Neuronal stem cell (in vitro differentiated cells): ENCODE measurements at regions not wholly inside any gene's neighbourhood (a gene's known extent, or its start where the extent isn't known, plus 50 kb on each side); places are given as distances from the start of the nearest gene placed in this dataset.

Experiments
- DNase-seq: peaks from one replicate; pipeline ENCODE4 v3.0.0-alpha.2; 2013; ENCODE audit warnings: low spot score
- H2AFZ ChIP-seq: one replicate; pipeline ENCODE4 v1.6.1; 2013; ENCODE audit warnings: mild to moderate bottlenecking, low read length, inconsistent platforms
- H2AK5ac ChIP-seq: 2 replicates; pipeline ENCODE4 v1.6.1; 2013; ENCODE audit warnings: low read depth, mild to moderate bottlenecking, inconsistent platforms, low read length, moderate library complexity, mixed read lengths
- H2BK120ac ChIP-seq: 2 replicates; pipeline ENCODE4 v1.6.1; 2013; ENCODE audit warnings: low read depth, mild to moderate bottlenecking, inconsistent platforms, low read length, moderate library complexity, mixed read lengths
- H2BK12ac ChIP-seq: one replicate; pipeline ENCODE4 v1.6.1; 2013; ENCODE audit warnings: low read length, inconsistent platforms
- H2BK15ac ChIP-seq: 2 replicates; pipeline ENCODE4 v1.6.1; 2013; ENCODE audit warnings: mild to moderate bottlenecking, low read length, inconsistent platforms, mixed read lengths
- H2BK5ac ChIP-seq: one replicate; pipeline ENCODE4 v1.6.1; 2013; ENCODE audit warnings: inconsistent platforms, mild to moderate bottlenecking, low read length, moderate library complexity
- H3K14ac ChIP-seq: one replicate; pipeline ENCODE4 v1.6.1; 2013; ENCODE audit warnings: low read length, inconsistent platforms
- H3K18ac ChIP-seq: 2 replicates; pipeline ENCODE4 v1.6.1; 2013; ENCODE audit warnings: low read length, inconsistent platforms
- H3K23ac ChIP-seq: 2 replicates; pipeline ENCODE4 v1.6.1; 2013; ENCODE audit warnings: low read depth, mild to moderate bottlenecking, mixed read lengths, low read length, inconsistent platforms; ENCODE audit not compliant: poor library complexity
- H3K27ac ChIP-seq: replicated peaks from 3 replicates; pipeline ENCODE4 v1.5.1; 2013; ENCODE audit warnings: low read length, inconsistent platforms
- H3K27me3 ChIP-seq, 3 experiments: 2 replicates each; pipeline ENCODE4 v1.6.1; 2013; ENCODE audit warnings: low read length in 3 of 3, mild to moderate bottlenecking in 2 of 3, inconsistent platforms in 1 of 3, low read depth in 1 of 3, mixed read lengths in 1 of 3, moderate library complexity in 1 of 3; ENCODE audit not compliant: control insufficient read depth in 3 of 3, insufficient read depth in 3 of 3
- H3K36me3 ChIP-seq, 2 donors: replicated peaks in 1 of 2; 2 replicates each; pipeline ENCODE4 v1.6.1; 2013; ENCODE audit warnings: low read length in 2 of 2; ENCODE audit not compliant: control insufficient read depth in 2 of 2, insufficient read depth in 2 of 2
- H3K4ac ChIP-seq: 2 replicates; pipeline ENCODE4 v1.6.1; 2013; ENCODE audit warnings: inconsistent platforms, mild to moderate bottlenecking, low read length, moderate library complexity
- H3K4me1 ChIP-seq, 2 donors: 1 replicate in 1 of 2; 2 replicates in 1 of 2; pipeline ENCODE4 v1.6.1; 2013; ENCODE audit warnings: low read length in 2 of 2, low read depth in 1 of 2; ENCODE audit not compliant: control insufficient read depth in 2 of 2, insufficient read depth in 1 of 2
- H3K4me2 ChIP-seq: one replicate; pipeline ENCODE4 v1.6.1; 2013; ENCODE audit warnings: mild to moderate bottlenecking, low read length, inconsistent platforms; ENCODE audit not compliant: insufficient read depth, poor library complexity, severe bottlenecking
- H3K4me3 ChIP-seq, 2 donors: 2 replicates each; pipeline ENCODE4 v1.5.1; 2013; ENCODE audit warnings: low read length in 2 of 2, mild to moderate bottlenecking in 2 of 2, inconsistent platforms in 1 of 2, moderate library complexity in 1 of 2
- H3K79me1 ChIP-seq: one replicate; pipeline ENCODE4 v1.6.1; 2013; ENCODE audit warnings: low read depth, mild to moderate bottlenecking, inconsistent platforms, low read length, moderate library complexity
- H3K9ac ChIP-seq: one replicate; pipeline ENCODE4 v1.6.1; 2013; ENCODE audit warnings: mild to moderate bottlenecking, low read depth, low read length, inconsistent platforms; ENCODE audit not compliant: poor library complexity
- H3K9me3 ChIP-seq, 2 donors: replicated peaks in 1 of 2; 2 replicates each; pipeline versions ENCODE3 to v1.6.1; 2013; ENCODE audit warnings: low read length in 2 of 2, mild to moderate bottlenecking in 2 of 2, inconsistent platforms in 1 of 2, low read depth in 1 of 2, mixed read lengths in 1 of 2, moderate library complexity in 1 of 2; ENCODE audit not compliant: control insufficient read depth in 2 of 2, insufficient read depth in 1 of 2
- H4K8ac ChIP-seq: one replicate; pipeline ENCODE4 v1.6.1; 2013; ENCODE audit warnings: low read depth, mild to moderate bottlenecking, inconsistent platforms, low read length, moderate library complexity
- H4K91ac ChIP-seq: one replicate; pipeline ENCODE4 v1.6.1; 2013; ENCODE audit warnings: low read length, low read depth, mild to moderate bottlenecking, inconsistent platforms; ENCODE audit not compliant: poor library complexity
- WGBS, 2 donors: extraction: QIAGEN DNeasy Blood & Tissue Kit; methylation state at CpG; one replicate each; pipeline ENCODE4 v1.1.7; 2013; ENCODE audit warnings: missing lambda C conversion rate in 2 of 2, mixed read lengths in 1 of 2; ENCODE audit not compliant: insufficient read length in 2 of 2, insufficient replicate concordance in 1 of 2; ENCODE audit errors: extremely low coverage in 2 of 2; 5-methylcytosine and 5-hydroxymethylcytosine counted together

DNA sequence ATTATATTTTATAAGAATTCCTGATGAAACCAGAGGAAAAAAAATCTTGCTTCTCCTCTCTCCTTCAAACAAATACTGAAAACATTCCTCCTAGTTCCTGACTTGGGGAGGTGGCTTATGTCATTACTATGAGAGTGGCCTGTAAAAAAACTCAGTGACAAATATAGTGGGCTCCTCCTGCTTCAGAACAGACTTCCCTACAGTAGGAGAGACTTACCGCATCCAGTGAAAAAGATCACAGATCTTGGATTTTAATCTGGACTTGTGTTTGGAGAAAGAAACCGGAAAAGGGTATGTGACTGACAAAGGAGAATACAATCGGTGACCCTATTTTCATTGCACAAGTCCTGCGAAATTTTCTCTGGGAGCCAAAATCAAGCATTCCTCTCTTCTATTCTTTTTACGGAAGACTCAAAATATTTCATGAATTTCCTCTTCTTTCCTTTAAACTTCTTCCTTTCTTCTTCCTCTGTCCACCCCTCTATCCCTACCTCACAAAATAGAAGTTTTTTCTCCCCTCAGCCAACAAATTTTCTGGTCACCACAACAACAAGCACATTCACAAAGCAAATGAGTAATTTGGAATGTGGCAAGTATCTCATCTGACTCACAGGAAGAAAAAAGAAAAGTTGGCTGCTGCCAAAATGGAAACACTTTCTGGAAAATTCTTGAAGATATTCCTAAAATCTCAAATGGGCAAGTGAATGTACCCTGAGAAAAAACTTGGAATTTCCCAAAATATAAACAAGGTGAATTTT lies 185.1 kb upstream of the CDKN3 start:
- Histone ChIP-seq H3K9me3 (peaks cover 2 to 4% of the 10 kb centered on the region in 2 donors), H3K27me3 (peaks cover 0 to 2% (median 0%) of the 10 kb centered on the region in 3 experiments), H2BK12ac (no peak overlapping the region), H2BK120ac (no peak overlapping the region), H3K23ac (no peak overlapping the region), H2BK5ac (no peak overlapping the region), H3K79me1 (no peaks in the 10 kb centered on the region), H4K8ac (no peak overlapping the region), H3K4ac (no peak overlapping the region), H2AFZ (peak overlapping the region; percentile 47), H4K91ac (no peak overlapping the region), H3K9ac (no peak overlapping the region), H3K36me3 (no peaks in the 10 kb centered on the region), H3K27ac (no peak overlapping the region), H3K4me2 (no peak overlapping the region), H3K18ac (no peak overlapping the region), H3K4me3 (no peak overlapping the region), H3K14ac (no peak overlapping the region), H2BK15ac (no peak overlapping the region), H2AK5ac (no peak overlapping the region), H3K4me1 (peaks cover 0 to 3% of the 10 kb centered on the region in 2 donors)
- no peak for DNase-seq
- no CpG with 5 or more reads among the region's 5 CpGs for whole genome bisulfite sequencing, 2 donors

DNA sequence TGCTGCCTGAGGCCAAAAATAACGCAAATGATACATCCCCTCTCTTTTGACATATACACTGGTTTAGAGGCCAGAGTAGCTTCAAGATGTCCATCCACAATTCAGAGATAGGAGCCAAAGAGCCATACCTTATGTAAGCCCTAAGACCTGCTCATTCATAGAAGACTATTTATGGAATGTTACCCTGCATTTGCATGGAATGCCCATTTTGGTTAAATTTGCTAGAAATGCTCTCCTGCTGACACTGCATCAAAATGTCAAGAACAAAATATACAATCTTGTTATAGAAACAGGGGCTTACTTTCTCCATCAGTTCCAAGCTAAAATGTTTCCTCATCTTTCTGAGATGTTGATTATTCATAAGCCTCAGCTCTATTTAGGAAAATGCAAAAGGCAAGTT lies 183.3 kb upstream of the CDKN3 start:
- no peak overlapping the region for H2AK5ac ChIP-seq

DNA sequence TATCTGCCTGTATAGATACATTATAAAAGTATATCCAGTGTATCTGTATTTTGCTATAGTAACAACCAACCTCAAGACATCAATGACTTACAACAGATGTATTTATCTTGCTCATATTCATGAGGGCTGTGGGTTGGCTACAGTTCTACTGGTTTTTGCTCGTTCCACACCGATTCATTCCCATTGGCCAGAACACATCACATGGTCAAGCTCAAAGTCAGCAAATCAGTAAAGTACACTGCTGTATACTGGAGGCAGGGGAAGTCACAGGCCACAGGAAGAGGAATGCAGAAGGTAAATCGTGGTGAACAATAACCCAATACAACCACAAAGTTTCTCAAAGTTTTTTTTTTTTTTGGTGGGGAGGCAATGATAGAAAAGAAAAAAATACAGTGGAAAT lies 180.0 kb upstream of the CDKN3 start:
- Histone ChIP-seq H3K18ac (no peak overlapping the region), H3K27me3 (peaks cover 0 to 23% (median 0%) of the 10 kb centered on the region in 3 experiments), H2BK5ac (no peak overlapping the region), H3K27ac (no peak overlapping the region), H3K23ac (no peak overlapping the region), H2AFZ (no peak overlapping the region), H3K36me3 (no peaks in the 10 kb centered on the region), H3K4me1 (peaks cover 10 to 16% of the 10 kb centered on the region in 2 donors), H3K4me2 (no peak overlapping the region), H4K8ac (no peak overlapping the region), H3K4ac (no peak overlapping the region), H2AK5ac (no peak overlapping the region), H3K9me3 (peaks cover 2 to 4% of the 10 kb centered on the region in 2 donors), H2BK12ac (no peak overlapping the region), H3K9ac (no peak overlapping the region), H4K91ac (no peak overlapping the region), H2BK120ac (no peak overlapping the region), H2BK15ac (no peak overlapping the region), H3K14ac (no peak overlapping the region), H3K4me3 (no peak overlapping the region), H3K79me1 (no peaks in the 10 kb centered on the region)
- no CpG with 5 or more reads among the region's 3 CpGs for WGBS, 2 donors
- DNase-seq, result no peak

More for the DNA sequence above, 183.3 kb upstream of the CDKN3 start:
- Histone ChIP-seq H2AFZ (no peak overlapping the region), H3K9ac (no peak overlapping the region), H2BK120ac (no peak overlapping the region), H3K18ac (no peak overlapping the region), H3K9me3 (peaks cover 2 to 4% of the 10 kb centered on the region in 2 donors), H2BK12ac (no peak overlapping the region), H3K36me3 (no peaks in the 10 kb centered on the region), H3K79me1 (no peaks in the 10 kb centered on the region), H3K4ac (no peak overlapping the region), H3K27ac (no peak overlapping the region), H3K4me1 (peaks cover 0 to 3% of the 10 kb centered on the region in 2 donors), H3K4me2 (no peak overlapping the region), H2BK15ac (no peak overlapping the region), H3K27me3 (peaks cover 0 to under 1% (median 0%) of the 10 kb centered on the region in 3 experiments), H3K4me3 (no peak overlapping the region), H3K23ac (no peak overlapping the region), H4K8ac (no peak overlapping the region), H3K14ac (no peak overlapping the region), H2BK5ac (no peak overlapping the region), H4K91ac (no peak overlapping the region)
- no CpG with 5 or more reads among the region's 1 CpG for WGBS, 2 donors
- no peak for DNase-seq

DNA sequence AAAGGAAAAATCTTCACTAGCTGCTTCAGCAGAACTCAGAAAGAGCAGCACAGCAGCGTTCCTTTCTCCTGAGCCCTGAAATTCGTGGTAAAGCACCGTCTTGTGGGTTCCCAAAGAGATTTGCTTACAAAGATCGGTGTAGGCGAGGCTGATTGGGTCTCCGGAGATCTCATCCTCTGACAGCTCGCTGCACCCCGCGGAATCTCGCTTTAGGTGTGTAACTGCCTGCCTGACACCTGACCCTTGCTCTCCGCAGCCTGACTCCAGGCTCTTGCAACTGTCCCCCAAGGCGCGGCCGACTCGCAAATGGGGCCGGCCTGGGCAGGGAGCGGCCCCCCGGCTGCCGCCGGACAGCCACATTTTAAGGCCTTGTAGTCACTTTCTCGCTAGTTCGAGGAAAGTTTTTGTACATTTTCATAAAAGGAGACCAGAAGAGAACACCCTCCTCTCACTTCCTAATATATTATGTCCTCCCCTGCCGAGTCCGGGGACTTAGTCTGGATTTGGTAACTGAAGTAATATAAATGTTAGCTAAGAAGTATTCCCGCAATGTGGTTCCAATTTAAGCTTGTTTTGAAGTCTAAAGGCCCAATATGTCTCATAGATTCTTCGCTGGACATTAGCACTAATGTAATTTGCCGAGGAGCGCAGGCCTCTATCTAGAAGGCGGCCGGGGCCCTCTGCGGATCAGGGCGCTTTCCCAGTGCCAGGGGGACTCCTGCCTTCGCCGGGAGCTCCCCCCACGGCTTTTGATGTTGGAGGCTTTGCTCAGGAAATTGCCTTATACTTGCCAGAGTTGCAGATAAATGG lies 177.3 kb upstream of the CDKN3 start:
- Histone ChIP-seq H3K4me3 (peak overlapping the region in 1 of 2 donors; percentile 22), H3K9me3 (no peaks in the 10 kb centered on the region), H3K9ac (peak overlapping the region; percentile 47), H3K14ac (no peak overlapping the region), H3K4ac (no peak overlapping the region), H3K4me1 (peaks cover 10 to 20% of the 10 kb centered on the region in 2 donors), H2BK5ac (no peak overlapping the region), H2AK5ac (no peak overlapping the region), H2BK120ac (peak overlapping the region; percentile 0), H3K36me3 (no peaks in the 10 kb centered on the region), H2BK12ac (no peak overlapping the region), H3K79me1 (no peaks in the 10 kb centered on the region), H3K27ac (no peak overlapping the region), H4K91ac (no peak overlapping the region), H4K8ac (no peak overlapping the region), H2AFZ (peak overlapping the region; percentile 85), H3K23ac (no peak overlapping the region), H3K18ac (no peak overlapping the region), H3K27me3 (peaks cover 0 to 23% (median 0%) of the 10 kb centered on the region in 3 experiments), H2BK15ac (no peak overlapping the region), H3K4me2 (peak overlapping the region; percentile 85)
- WGBS, 2 donors, result no CpG with 5 or more reads among the region's 35 CpGs
- no peak for DNase-seq
